BE2C (cell line): ENCODE measurements at regions not wholly inside any gene's neighbourhood (a gene's known extent, or its start where the extent isn't known, plus 50 kb on each side); places are given as distances from the start of the nearest gene placed in this dataset.

Experiments
- DNase-seq: peaks from one replicate; pipeline ENCODE4 v3.0.0-alpha.2; 2020
- H3K27me3 ChIP-seq: fragments of 250-450 bp; sonication (Bioruptor Pico); 2 replicates; pipeline ENCODE4 v1.5.1; 2020; ENCODE audit warnings: mild to moderate bottlenecking
- H3K36me3 ChIP-seq: fragments of 250-450 bp; sonication (Bioruptor Pico); 2 replicates; pipeline ENCODE4 v1.5.1; 2020; ENCODE audit warnings: mild to moderate bottlenecking
- H3K4me1 ChIP-seq: fragments of 250-450 bp; sonication (Bioruptor Pico); 2 replicates; pipeline ENCODE4 v1.5.1; 2020
- H3K4me3 ChIP-seq: 2 replicates; pipeline ENCODE4 v1.5.1; 2011; ENCODE audit warnings: low read depth, low read length
- H3K9me3 ChIP-seq: fragments of 250-450 bp; sonication (Bioruptor Pico); 2 replicates; pipeline ENCODE4 v1.5.1; 2020
- CTCF ChIP-seq: IDR thresholded peaks from 2 replicates; pipeline ENCODE4 v1.5.1; 2012; ENCODE audit warnings: mild to moderate bottlenecking, low read depth, low read length

GRCh38 chr6:141788096-141788495 is 344.6 kb upstream of the GJE1 start:
- Histone ChIP-seq H3K36me3 (no peaks in the 10 kb centered on the region), H3K27me3 (no peaks in the 10 kb centered on the region), H3K9me3 (no peaks in the 10 kb centered on the region), H3K4me3 (no peak overlapping the region), H3K4me1 (no peaks in the 10 kb centered on the region)
- no peak for TF ChIP-seq CTCF
- no peak for DNase-seq

GRCh38 chr6:141783585-141783984 is 349.1 kb upstream of the GJE1 start:
- no peak for DNase-seq
- H3K4me3 ChIP-seq: no peak overlapping the region
- no peaks in the 10 kb centered on the region for H3K36me3 ChIP-seq
- H3K9me3 ChIP-seq: no peaks in the 10 kb centered on the region
- no peaks in the 10 kb centered on the region for H3K4me1 ChIP-seq
- no peaks in the 10 kb centered on the region for H3K27me3 ChIP-seq
- no peak for TF ChIP-seq CTCF

- Histone ChIP-seq H3K27me3 (no peaks in the 10 kb centered on the region), H3K4me3 (no peak overlapping the region), H3K9me3 (no peaks in the 10 kb centered on the region), H3K4me1 (no peaks in the 10 kb centered on the region), H3K36me3 (no peaks in the 10 kb centered on the region)
- DNase-seq: no peak
- TF ChIP-seq CTCF: no peak
Measured at GRCh38 chr6:141780296-141780695, 352.4 kb upstream of the GJE1 start.

- no peaks in the 10 kb centered on the region for H3K4me1 ChIP-seq
- TF ChIP-seq CTCF: no peak
- no peaks in the 10 kb centered on the region for H3K27me3 ChIP-seq
- DNase-seq: no peak
- no peaks in the 10 kb centered on the region for H3K9me3 ChIP-seq
- no peaks in the 10 kb centered on the region for H3K36me3 ChIP-seq
- H3K4me3 ChIP-seq: no peak overlapping the region
Measured at GRCh38 chr6:141764388-141764787, 368.3 kb upstream of the GJE1 start.

GRCh38 chr6:141758430-141758829 is 374.3 kb upstream of the GJE1 start:
- Histone ChIP-seq H3K4me1 (no peaks in the 10 kb centered on the region), H3K4me3 (no peak overlapping the region), H3K27me3 (no peaks in the 10 kb centered on the region), H3K36me3 (no peaks in the 10 kb centered on the region), H3K9me3 (no peaks in the 10 kb centered on the region)
- no peak for TF ChIP-seq CTCF
- DNase-seq: no peak

GRCh38 chr6:141753180-141753579 is 379.5 kb upstream of the GJE1 start:
- Histone ChIP-seq H3K4me1 (no peaks in the 10 kb centered on the region), H3K4me3 (no peak overlapping the region), H3K9me3 (no peaks in the 10 kb centered on the region), H3K36me3 (no peaks in the 10 kb centered on the region), H3K27me3 (no peaks in the 10 kb centered on the region)
- no peak for DNase-seq
- no peak for TF ChIP-seq CTCF
